GM18508 (cell line): ENCODE measurements at regions not wholly inside any gene's neighbourhood (a gene's known extent, or its start where the extent isn't known, plus 50 kb on each side); places are given as distances from the start of the nearest gene placed in this dataset.
"Not testable (repeated sequence)": the region's sequence is repeated elsewhere in the genome, so short reads cannot be mapped to it uniquely, and the experiment has no call there.

ENCODE experiments used
- ATAC-seq: cut with Tn5 transposase; IDR thresholded peaks from one replicate; pipeline ENCODE4 v1.9.1; 2021; ENCODE audit warnings: moderate number of reproducible peaks; ENCODE audit not compliant: insufficient read depth, unreplicated experiment

- ATAC-seq = no peak
Measured at GRCh38 chr6:140185991-140186390, 811.5 kb upstream of the CITED2 start.

- ATAC-seq = no peak
Measured at GRCh38 chr6:140183881-140184280, 809.4 kb upstream of the CITED2 start.

- ATAC-seq = no peak
Measured at GRCh38 chr6:140182821-140183220, 808.4 kb upstream of the CITED2 start.

- no peak for ATAC-seq
Measured at GRCh38 chr6:140181876-140182275, 807.4 kb upstream of the CITED2 start.

GRCh38 chr6:140180306-140180705, 805.9 kb upstream of the CITED2 start:
- ATAC-seq = no peak

- ATAC-seq = no peak
Measured at GRCh38 chr6:140178935-140179334, 804.5 kb upstream of the CITED2 start.

- ATAC-seq = no peak
Measured at GRCh38 chr6:140178520-140178919, 804.1 kb upstream of the CITED2 start.

GRCh38 chr6:140176306-140176705, 801.9 kb upstream of the CITED2 start:
- ATAC-seq = no peak

- no peak for ATAC-seq
Measured at GRCh38 chr6:140175486-140175885, 801.0 kb upstream of the CITED2 start.

GRCh38 chr6:140174524-140174923, 800.1 kb upstream of the CITED2 start:
- ATAC-seq = no peak

GRCh38 chr6:140168365-140168764, 793.9 kb upstream of the CITED2 start:
- no peak for ATAC-seq

GRCh38 chr6:140160909-140161308, 786.5 kb upstream of the CITED2 start:
- ATAC-seq = no peak

GRCh38 chr6:140160494-140160893, 786.0 kb upstream of the CITED2 start:
- ATAC-seq = no peak

GRCh38 chr6:140156131-140156530, 781.7 kb upstream of the CITED2 start:
- ATAC-seq = no peak

GRCh38 chr6:140155451-140156126, 781.1 kb upstream of the CITED2 start:
- ATAC-seq = no peak

- no peak for ATAC-seq
Measured at GRCh38 chr6:140153703-140154102, 779.3 kb upstream of the CITED2 start.

GRCh38 chr6:140147825-140148814, 773.7 kb upstream of the CITED2 start:
- ATAC-seq = not testable (repeated sequence)

GRCh38 chr6:140140891-140141290, 766.4 kb upstream of the CITED2 start:
- no peak for ATAC-seq

GRCh38 chr6:140138311-140139010, 764.0 kb upstream of the CITED2 start:
- no peak for ATAC-seq

GRCh38 chr6:140134224-140134623, 759.8 kb upstream of the CITED2 start:
- ATAC-seq = no peak

GRCh38 chr6:140130074-140130473, 755.6 kb upstream of the CITED2 start:
- ATAC-seq = no peak
